ENCODE measurements at regions not wholly inside any gene's neighbourhood (a gene's known extent, or its start where the extent isn't known, plus 50 kb on each side); places are given as distances from the start of the nearest gene placed in this dataset.

- no peak overlapping the region for H3K27ac ChIP-seq (ENCODE audit: insufficient read depth, low read length, poor library complexity, severe bottlenecking)
- DNase-seq = no peak
- H3K9me3 ChIP-seq (ENCODE audit: control insufficient read depth, low read length) = no peaks in the 10 kb centered on the region
- H3K4me3 ChIP-seq (ENCODE audit: insufficient read depth, low read depth, low read length, poor library complexity, severe bottlenecking) = no peak overlapping the region
- H3K36me3 ChIP-seq (ENCODE audit: control insufficient read depth, insufficient read depth, low read length) = no peaks in the 10 kb centered on the region
- no peaks in the 10 kb centered on the region for H3K4me1 ChIP-seq (ENCODE audit: control insufficient read depth, insufficient read depth, low read length, poor library complexity, severe bottlenecking)
- no peaks in the 10 kb centered on the region for H3K27me3 ChIP-seq (replicated peaks; ENCODE audit: control insufficient read depth, insufficient read depth, low read length, poor library complexity, severe bottlenecking)
Observed at GRCh38 chr13:109649713-109650112, 136.7 kb downstream of the IRS2 start.

GRCh38 chr13:109647699-109648098, 138.7 kb downstream of the IRS2 start:
- Histone ChIP-seq H3K4me3 (ENCODE audit: insufficient read depth, low read depth, low read length, poor library complexity, severe bottlenecking) (no peak overlapping the region), H3K27me3 (replicated peaks; ENCODE audit: control insufficient read depth, insufficient read depth, low read length, poor library complexity, severe bottlenecking) (no peaks in the 10 kb centered on the region), H3K27ac (ENCODE audit: insufficient read depth, low read length, poor library complexity, severe bottlenecking) (no peak overlapping the region), H3K9me3 (ENCODE audit: control insufficient read depth, low read length) (no peaks in the 10 kb centered on the region), H3K4me1 (ENCODE audit: control insufficient read depth, insufficient read depth, low read length, poor library complexity, severe bottlenecking) (no peaks in the 10 kb centered on the region), H3K36me3 (ENCODE audit: control insufficient read depth, insufficient read depth, low read length) (no peaks in the 10 kb centered on the region)
- no peak for DNase-seq

DNA sequence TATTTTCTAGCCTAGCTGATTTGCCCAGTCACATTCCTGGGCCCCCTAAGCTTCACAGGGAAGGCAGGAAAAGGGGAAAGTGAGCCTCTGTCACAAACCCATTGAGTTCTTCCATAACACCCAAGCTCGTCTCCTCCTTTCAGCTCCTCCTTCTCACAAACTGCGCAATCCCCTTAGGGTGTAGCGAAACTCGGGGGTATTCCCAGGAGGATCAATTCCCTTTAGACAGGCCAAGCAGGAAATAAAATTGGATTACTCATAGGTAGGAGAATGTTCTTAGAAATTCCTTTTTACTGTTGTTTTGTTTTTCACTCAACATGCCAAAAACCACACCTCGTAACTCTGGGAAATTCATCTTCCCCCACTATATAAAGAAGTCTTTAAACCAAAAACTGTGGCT, 139.3 kb downstream of the IRS2 start:
- H3K27ac ChIP-seq (ENCODE audit: insufficient read depth, low read length, poor library complexity, severe bottlenecking) = no peak overlapping the region
- DNase-seq = no peak
- H3K4me3 ChIP-seq (ENCODE audit: insufficient read depth, low read depth, low read length, poor library complexity, severe bottlenecking) = no peak overlapping the region
- no peaks in the 10 kb centered on the region for H3K9me3 ChIP-seq (ENCODE audit: control insufficient read depth, low read length)
- no peaks in the 10 kb centered on the region for H3K27me3 ChIP-seq (replicated peaks; ENCODE audit: control insufficient read depth, insufficient read depth, low read length, poor library complexity, severe bottlenecking)
- no peaks in the 10 kb centered on the region for H3K36me3 ChIP-seq (ENCODE audit: control insufficient read depth, insufficient read depth, low read length)
- no peaks in the 10 kb centered on the region for H3K4me1 ChIP-seq (ENCODE audit: control insufficient read depth, insufficient read depth, low read length, poor library complexity, severe bottlenecking)

DNA sequence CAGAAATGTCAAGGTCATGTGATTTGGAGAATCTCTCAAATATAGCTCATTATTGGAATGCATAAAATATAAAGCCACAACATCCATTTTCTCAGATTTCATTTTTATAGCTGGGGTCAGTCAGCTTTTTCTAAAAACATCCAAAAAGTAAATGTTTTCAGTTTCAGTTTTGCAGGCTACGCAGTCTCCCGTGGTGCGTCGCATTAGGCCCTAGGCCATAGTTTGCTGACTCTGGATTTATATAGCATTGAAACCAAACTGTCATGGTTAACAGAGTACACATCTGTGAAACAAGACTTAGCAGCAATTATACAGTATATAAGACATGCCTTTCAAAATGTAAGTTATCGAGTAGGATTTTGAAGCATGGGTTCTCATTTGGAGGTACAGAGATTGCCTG, 140.0 kb downstream of the IRS2 start:
- Histone ChIP-seq H3K27ac (ENCODE audit: insufficient read depth, low read length, poor library complexity, severe bottlenecking) (no peak overlapping the region), H3K36me3 (ENCODE audit: control insufficient read depth, insufficient read depth, low read length) (no peaks in the 10 kb centered on the region), H3K27me3 (replicated peaks; ENCODE audit: control insufficient read depth, insufficient read depth, low read length, poor library complexity, severe bottlenecking) (no peaks in the 10 kb centered on the region), H3K4me3 (ENCODE audit: insufficient read depth, low read depth, low read length, poor library complexity, severe bottlenecking) (no peak overlapping the region), H3K9me3 (ENCODE audit: control insufficient read depth, low read length) (no peaks in the 10 kb centered on the region), H3K4me1 (ENCODE audit: control insufficient read depth, insufficient read depth, low read length, poor library complexity, severe bottlenecking) (no peaks in the 10 kb centered on the region)
- no peak for DNase-seq

DNA sequence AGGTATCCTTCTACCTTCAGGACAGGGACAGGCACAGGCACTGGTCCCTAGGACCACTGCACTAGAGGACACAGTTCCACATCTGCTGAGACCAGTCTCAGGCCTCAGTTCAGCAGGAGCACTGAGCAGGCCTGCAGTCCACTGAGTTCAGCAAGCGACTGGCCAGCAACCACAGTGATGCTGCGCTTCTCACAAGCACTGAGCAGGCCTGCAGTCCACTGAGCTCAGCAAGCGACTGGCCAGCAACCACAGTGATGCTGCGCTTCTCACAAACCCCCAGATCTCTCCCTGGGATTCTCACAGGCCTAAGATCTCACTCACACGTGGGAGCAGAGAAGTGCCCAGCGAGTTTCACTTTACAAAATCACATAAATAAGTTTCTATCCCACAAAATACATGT, 140.6 kb downstream of the IRS2 start:
- no peak overlapping the region for H3K27ac ChIP-seq (ENCODE audit: insufficient read depth, low read length, poor library complexity, severe bottlenecking)
- no peak for DNase-seq
- no peaks in the 10 kb centered on the region for H3K36me3 ChIP-seq (ENCODE audit: control insufficient read depth, insufficient read depth, low read length)
- no peaks in the 10 kb centered on the region for H3K9me3 ChIP-seq (ENCODE audit: control insufficient read depth, low read length)
- H3K27me3 ChIP-seq (replicated peaks; ENCODE audit: control insufficient read depth, insufficient read depth, low read length, poor library complexity, severe bottlenecking) = no peaks in the 10 kb centered on the region
- no peak overlapping the region for H3K4me3 ChIP-seq (ENCODE audit: insufficient read depth, low read depth, low read length, poor library complexity, severe bottlenecking)
- no peaks in the 10 kb centered on the region for H3K4me1 ChIP-seq (ENCODE audit: control insufficient read depth, insufficient read depth, low read length, poor library complexity, severe bottlenecking)

DNA sequence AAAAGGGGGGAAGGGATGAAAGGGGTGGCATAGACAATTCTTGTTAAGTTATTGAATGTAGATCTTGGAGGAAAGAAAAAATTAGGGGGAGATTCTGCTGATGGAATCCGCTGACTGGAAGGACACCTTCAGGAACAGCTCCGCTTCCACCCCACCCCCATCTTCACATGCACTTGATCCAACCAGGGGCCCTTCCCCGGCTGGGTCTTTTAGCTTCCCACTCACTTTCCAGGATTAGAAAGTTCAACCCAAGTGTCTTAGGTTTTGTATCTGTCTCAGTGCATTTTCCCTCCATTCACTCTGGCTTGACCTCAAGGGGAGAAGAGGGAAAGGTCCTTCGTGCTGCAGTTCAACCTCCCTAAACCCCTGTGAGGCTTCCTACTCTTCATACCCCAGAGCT, 141.4 kb downstream of the IRS2 start:
- no peaks in the 10 kb centered on the region for H3K9me3 ChIP-seq (ENCODE audit: control insufficient read depth, low read length)
- H3K4me3 ChIP-seq (ENCODE audit: insufficient read depth, low read depth, low read length, poor library complexity, severe bottlenecking) = no peak overlapping the region
- no peaks in the 10 kb centered on the region for H3K27me3 ChIP-seq (replicated peaks; ENCODE audit: control insufficient read depth, insufficient read depth, low read length, poor library complexity, severe bottlenecking)
- no peak for DNase-seq
- no peaks in the 10 kb centered on the region for H3K36me3 ChIP-seq (ENCODE audit: control insufficient read depth, insufficient read depth, low read length)
- H3K4me1 ChIP-seq (ENCODE audit: control insufficient read depth, insufficient read depth, low read length, poor library complexity, severe bottlenecking) = no peaks in the 10 kb centered on the region
- H3K27ac ChIP-seq (ENCODE audit: insufficient read depth, low read length, poor library complexity, severe bottlenecking) = no peak overlapping the region

GRCh38 chr13:109644069-109644750, 142.2 kb downstream of the IRS2 start:
- Histone ChIP-seq H3K4me3 (ENCODE audit: insufficient read depth, low read depth, low read length, poor library complexity, severe bottlenecking) (no peak overlapping the region), H3K27ac (ENCODE audit: insufficient read depth, low read length, poor library complexity, severe bottlenecking) (no peak overlapping the region), H3K27me3 (replicated peaks; ENCODE audit: control insufficient read depth, insufficient read depth, low read length, poor library complexity, severe bottlenecking) (no peaks in the 10 kb centered on the region), H3K9me3 (ENCODE audit: control insufficient read depth, low read length) (no peaks in the 10 kb centered on the region), H3K4me1 (ENCODE audit: control insufficient read depth, insufficient read depth, low read length, poor library complexity, severe bottlenecking) (no peaks in the 10 kb centered on the region), H3K36me3 (ENCODE audit: control insufficient read depth, insufficient read depth, low read length) (no peaks in the 10 kb centered on the region)
- DNase-seq = no peak

DNA sequence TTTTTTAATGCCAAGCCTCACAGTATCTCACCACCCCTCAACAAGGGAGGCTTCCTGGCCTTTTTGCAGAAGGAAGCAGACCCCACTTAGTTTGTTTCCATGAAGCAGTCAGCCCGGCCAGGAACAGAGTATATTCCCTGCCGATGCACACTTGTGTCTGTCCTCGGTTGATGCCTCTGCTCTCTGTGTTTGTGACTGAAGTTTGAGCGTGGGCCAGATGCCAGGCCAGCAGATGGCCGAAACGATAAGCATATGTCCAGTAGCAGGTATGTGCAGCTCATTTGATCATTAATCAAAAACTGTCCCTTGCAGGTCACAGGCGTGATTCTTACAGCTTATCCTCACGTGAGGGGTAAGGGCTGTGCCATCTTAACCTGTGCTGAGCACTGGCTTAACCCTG, 144.0 kb downstream of the IRS2 start:
- Histone ChIP-seq H3K4me1 (ENCODE audit: control insufficient read depth, insufficient read depth, low read length, poor library complexity, severe bottlenecking) (no peaks in the 10 kb centered on the region), H3K27me3 (replicated peaks; ENCODE audit: control insufficient read depth, insufficient read depth, low read length, poor library complexity, severe bottlenecking) (no peaks in the 10 kb centered on the region), H3K27ac (ENCODE audit: insufficient read depth, low read length, poor library complexity, severe bottlenecking) (no peak overlapping the region), H3K36me3 (ENCODE audit: control insufficient read depth, insufficient read depth, low read length) (no peaks in the 10 kb centered on the region), H3K9me3 (ENCODE audit: control insufficient read depth, low read length) (no peaks in the 10 kb centered on the region), H3K4me3 (ENCODE audit: insufficient read depth, low read depth, low read length, poor library complexity, severe bottlenecking) (no peak overlapping the region)
- no peak for DNase-seq

GRCh38 chr13:109636736-109637135, 149.6 kb downstream of the IRS2 start:
- DNase-seq = no peak
- H3K9me3 ChIP-seq (ENCODE audit: control insufficient read depth, low read length) = no peaks in the 10 kb centered on the region
- H3K4me1 ChIP-seq (ENCODE audit: control insufficient read depth, insufficient read depth, low read length, poor library complexity, severe bottlenecking) = no peaks in the 10 kb centered on the region

DNA sequence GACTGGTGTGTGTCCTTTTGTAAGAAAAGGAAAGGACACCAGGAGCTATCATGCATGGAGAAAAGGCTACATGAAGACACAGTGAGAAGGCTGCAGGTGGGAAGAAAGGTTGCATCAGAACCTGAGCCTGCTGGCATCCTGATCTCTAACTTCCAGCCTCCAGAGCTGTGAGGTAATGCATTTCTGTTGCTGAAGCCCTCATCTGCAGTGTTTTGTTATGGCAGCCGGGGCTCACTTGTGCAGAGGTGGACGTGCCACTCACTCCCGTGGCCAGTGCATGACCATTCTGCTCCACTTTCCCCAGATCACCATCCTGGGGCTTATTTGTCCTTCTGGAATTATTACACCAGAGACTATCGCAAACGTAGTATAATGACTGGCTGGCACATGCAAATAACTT, 155.3 kb downstream of the IRS2 start:
- Histone ChIP-seq H3K36me3 (ENCODE audit: control insufficient read depth, insufficient read depth, low read length) (no peaks in the 10 kb centered on the region), H3K9me3 (ENCODE audit: control insufficient read depth, low read length) (no peaks in the 10 kb centered on the region), H3K27ac (ENCODE audit: insufficient read depth, low read length, poor library complexity, severe bottlenecking) (no peak overlapping the region), H3K4me1 (ENCODE audit: control insufficient read depth, insufficient read depth, low read length, poor library complexity, severe bottlenecking) (no peaks in the 10 kb centered on the region), H3K27me3 (replicated peaks; ENCODE audit: control insufficient read depth, insufficient read depth, low read length, poor library complexity, severe bottlenecking) (no peaks in the 10 kb centered on the region), H3K4me3 (ENCODE audit: insufficient read depth, low read depth, low read length, poor library complexity, severe bottlenecking) (no peak overlapping the region)
- DNase-seq = no peak

More at GRCh38 chr13:109636736-109637135, 149.6 kb downstream of the IRS2 start:
- Histone ChIP-seq H3K27me3 (replicated peaks; ENCODE audit: control insufficient read depth, insufficient read depth, low read length, poor library complexity, severe bottlenecking) (no peaks in the 10 kb centered on the region), H3K4me3 (ENCODE audit: insufficient read depth, low read depth, low read length, poor library complexity, severe bottlenecking) (no peak overlapping the region), H3K27ac (ENCODE audit: insufficient read depth, low read length, poor library complexity, severe bottlenecking) (no peak overlapping the region), H3K36me3 (ENCODE audit: control insufficient read depth, insufficient read depth, low read length) (no peaks in the 10 kb centered on the region)

Measured in effector memory CD4-positive, alpha-beta T cell (primary cell).